ENCODE measurements at regions not wholly inside any gene's neighbourhood (a gene's known extent, or its start where the extent isn't known, plus 50 kb on each side); places are given as distances from the start of the nearest gene placed in this dataset.
A peak's percentile ranks its signal among the peaks of the same experiment; 100 is the strongest.

DNA sequence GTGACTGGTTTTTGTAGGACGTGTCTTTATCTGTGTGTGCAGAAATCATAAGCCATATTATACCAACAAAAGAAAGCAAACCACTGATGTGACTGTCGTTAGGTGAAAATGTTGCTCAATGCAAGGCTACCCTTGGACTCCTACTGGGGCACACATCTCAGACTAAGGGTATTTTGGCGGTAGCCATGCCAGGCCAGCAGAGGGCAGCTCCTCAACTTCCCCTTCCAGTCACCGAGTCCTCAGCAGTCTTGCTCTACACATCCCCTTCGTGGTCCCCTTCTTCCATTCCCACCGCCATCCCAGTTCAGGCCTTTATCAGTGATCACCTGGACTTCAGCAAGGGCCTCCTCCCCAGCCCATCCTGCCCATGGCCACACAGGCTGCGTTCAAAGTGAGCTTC, 113.7 kb upstream of the GGTLC1 start:
- Histone ChIP-seq H3K9ac (ENCODE audit: insufficient read depth in 1 of 2, low read depth in 2 of 2, low read length in 2 of 2) (no peak overlapping the region), H3K79me2 (ENCODE audit: control insufficient read depth, insufficient read depth, low read length) (no peaks in the 10 kb centered on the region), H3K4me3 (no peak overlapping the region), H3K4me1 (replicated peaks in 1 of 2; ENCODE audit: control insufficient read depth in 2 of 2, insufficient read depth in 2 of 2, low read length in 2 of 2) (no peaks in the 10 kb centered on the region), H2AFZ (ENCODE audit: low read depth, low read length) (no peak overlapping the region), H4K20me1 (replicated peaks; ENCODE audit: control insufficient read depth, insufficient read depth, low read length) (no peaks in the 10 kb centered on the region), H3K9me3 (replicated peaks; ENCODE audit: control insufficient read depth, insufficient read depth, low read depth, low read length) (no peaks in the 10 kb centered on the region), H3K9me1 (ENCODE audit: control insufficient read depth, insufficient read depth, low read length) (no peaks in the 10 kb centered on the region), H3K27me3 (ENCODE audit: control insufficient read depth in 2 of 2, insufficient read depth in 2 of 2, low read length in 2 of 2) (no peaks in the 10 kb centered on the region), H3K36me3 (ENCODE audit: control insufficient read depth, insufficient read depth, low read length) (no peaks in the 10 kb centered on the region), H3K27ac (ENCODE audit: extremely low read depth, low read depth, low read length) (no peak overlapping the region), H3K4me2 (ENCODE audit: insufficient read depth, low read length) (no peak overlapping the region)
- TF ChIP-seq BHLHE40 (IDR thresholded peaks at IDR 0.05; ENCODE audit: low read length), result no peak
- no peak for TF ChIP-seq E2F4 (CRISPR knock-in tag; IDR thresholded peaks at IDR 0.05; ENCODE audit: low read depth)
- TF ChIP-seq, protein P1, sequence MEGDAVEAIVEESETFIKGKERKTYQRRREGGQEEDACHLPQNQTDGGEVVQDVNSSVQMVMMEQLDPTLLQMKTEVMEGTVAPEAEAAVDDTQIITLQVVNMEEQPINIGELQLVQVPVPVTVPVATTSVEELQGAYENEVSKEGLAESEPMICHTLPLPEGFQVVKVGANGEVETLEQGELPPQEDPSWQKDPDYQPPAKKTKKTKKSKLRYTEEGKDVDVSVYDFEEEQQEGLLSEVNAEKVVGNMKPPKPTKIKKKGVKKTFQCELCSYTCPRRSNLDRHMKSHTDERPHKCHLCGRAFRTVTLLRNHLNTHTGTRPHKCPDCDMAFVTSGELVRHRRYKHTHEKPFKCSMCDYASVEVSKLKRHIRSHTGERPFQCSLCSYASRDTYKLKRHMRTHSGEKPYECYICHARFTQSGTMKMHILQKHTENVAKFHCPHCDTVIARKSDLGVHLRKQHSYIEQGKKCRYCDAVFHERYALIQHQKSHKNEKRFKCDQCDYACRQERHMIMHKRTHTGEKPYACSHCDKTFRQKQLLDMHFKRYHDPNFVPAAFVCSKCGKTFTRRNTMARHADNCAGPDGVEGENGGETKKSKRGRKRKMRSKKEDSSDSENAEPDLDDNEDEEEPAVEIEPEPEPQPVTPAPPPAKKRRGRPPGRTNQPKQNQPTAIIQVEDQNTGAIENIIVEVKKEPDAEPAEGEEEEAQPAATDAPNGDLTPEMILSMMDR (IDR thresholded peaks at IDR 0.05 in 2 of 3, conservative IDR thresholded peaks at IDR 0.05 in 1 of 3; ENCODE audit: insufficient read depth in 2 of 3, low read depth in 1 of 3, low read length in 3 of 3), result peak; percentile 15 to 35 (median 27); a peak in 3 of 6 replicates
- no peak for TF ChIP-seq SRSF3 (IDR thresholded peaks at IDR 0.05; ENCODE audit: insufficient read depth, low read length)
- no peak for TF ChIP-seq ZNF395 (CRISPR knock-in tag; IDR thresholded peaks at IDR 0.05)
- no peak for TF ChIP-seq BCLAF1 (IDR thresholded peaks at IDR 0.05; ENCODE audit: borderline replicate concordance in 1 of 2, control insufficient read depth in 1 of 2, low read depth in 2 of 2, low read length in 1 of 2)
- no peak for TF ChIP-seq HMG20A (CRISPR knock-in tag; conservative IDR thresholded peaks at IDR 0.05)
- 0 out of 2 replicates have a peak, but pooled peaks have one; percentile 13 for TF ChIP-seq SMC3 (conservative IDR thresholded peaks at IDR 0.05; ENCODE audit: insufficient read depth, low read depth, low read length)
- intact Hi-C loops (cut with micrococcal nuclease) (no loop called here), in situ Hi-C loops (cut with MboI) (no loop called here)
- ATAC-seq (no peak), DNase-seq (ENCODE audit: extremely low read depth in 1 of 4, low spot score in 3 of 4) (peak in 1 of 4 experiments; percentile 1), FAIRE-seq (no peak)
- BruUV-seq (replicated peaks), result no TSS peak
- ChIA-PET POLR2A (no interaction called here), CTCF (ENCODE audit: low intra/inter-chr PET ratio) (no interaction called here)
- 0% methylated on average over 4 of the region's 7 CpGs for WGBS (ENCODE audit: insufficient coverage, low coverage, missing lambda C conversion rate)

Measured in K562 (cell line).